GM12864 (cell line): ENCODE measurements at regions not wholly inside any gene's neighbourhood (a gene's known extent, or its start where the extent isn't known, plus 50 kb on each side); places are given as distances from the start of the nearest gene placed in this dataset.

Source experiments
- DNase-seq: peaks from one replicate; pipeline ENCODE4 v3.0.0-alpha.2; 2011; ENCODE audit warnings: low read depth
- H3K4me3 ChIP-seq: 2 replicates; pipeline ENCODE4 v1.5.1; 2011; ENCODE audit warnings: mild to moderate bottlenecking, low read depth, low read length, control low read depth
- CTCF ChIP-seq: IDR thresholded peaks from 2 replicates; pipeline ENCODE4 v1.5.1; 2011; ENCODE audit warnings: low read depth, mild to moderate bottlenecking, moderate library complexity, low read length, control low read depth, inconsistent platforms; ENCODE audit errors: missing control alignments

DNA sequence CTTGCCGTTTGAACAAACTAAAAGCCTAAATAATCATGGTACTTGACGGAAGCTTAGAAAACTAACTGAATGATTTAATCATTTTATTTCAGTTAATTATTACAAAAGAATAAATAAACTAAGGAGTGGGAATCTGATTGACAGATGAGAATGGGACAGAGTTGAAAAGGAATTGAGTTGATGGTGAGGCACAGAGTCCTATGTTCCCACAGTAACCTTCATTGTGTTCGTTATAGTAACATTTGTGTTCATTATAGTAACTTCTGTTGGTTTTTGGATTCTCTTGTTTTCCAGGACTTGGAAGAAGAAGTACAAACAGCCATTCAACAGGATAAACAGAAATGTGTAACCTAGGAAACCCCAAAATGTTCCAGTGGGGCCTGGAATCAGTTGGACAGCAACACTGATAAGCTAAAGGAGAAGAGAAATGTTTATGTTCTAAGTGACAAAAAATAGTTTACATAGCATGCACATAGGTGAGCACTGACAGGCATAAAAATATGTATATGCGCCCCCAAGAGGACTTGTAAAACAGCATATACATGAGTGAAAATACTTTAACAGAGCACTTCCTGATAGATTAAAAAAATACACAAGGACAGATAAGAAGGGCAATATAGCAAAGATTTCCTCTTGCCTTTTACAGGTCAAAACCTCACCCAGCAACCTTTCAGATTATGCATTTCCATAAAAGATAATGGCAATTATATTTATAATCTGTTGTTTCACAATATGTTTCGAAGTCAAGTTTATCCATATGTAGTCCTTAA is 218.6 kb upstream of the HTR2C start:
- DNase-seq = no peak
- TF ChIP-seq CTCF = no peak
- H3K4me3 ChIP-seq = no peak overlapping the region

GRCh38 chrX:114372937-114373336 is 210.9 kb upstream of the HTR2C start:
- TF ChIP-seq CTCF = no peak
- H3K4me3 ChIP-seq = no peak overlapping the region
- no peak for DNase-seq

DNA sequence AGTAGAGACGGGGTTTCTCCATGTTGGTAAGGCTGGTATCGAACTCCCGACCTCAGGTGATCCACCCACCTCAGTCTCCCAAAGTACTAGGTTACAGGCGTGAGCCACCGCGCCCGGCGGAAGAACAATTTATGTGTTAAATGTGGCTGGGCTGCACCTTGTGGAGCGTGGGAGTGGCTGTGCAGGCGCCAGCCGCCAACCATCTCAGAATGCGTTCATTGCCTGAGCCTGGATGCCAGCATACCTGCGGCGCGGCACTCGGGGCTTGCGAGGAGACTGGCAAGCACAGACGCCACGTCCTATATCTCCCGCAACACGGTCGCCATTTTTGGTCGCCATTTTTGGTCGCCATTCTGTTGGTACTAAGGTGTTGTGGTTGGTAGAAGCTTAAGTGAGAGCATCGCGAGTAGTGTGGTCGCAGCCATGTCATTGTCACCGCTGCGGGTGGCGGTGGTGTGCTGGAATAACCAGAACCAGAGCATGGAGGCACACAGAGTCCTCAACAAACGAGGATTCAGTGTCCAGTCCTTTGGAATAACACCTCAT is 193.6 kb upstream of the HTR2C start:
- no peak for TF ChIP-seq CTCF
- DNase-seq = no peak
- no peak overlapping the region for H3K4me3 ChIP-seq
